ENCODE measurements at regions not wholly inside any gene's neighbourhood (a gene's known extent, or its start where the extent isn't known, plus 50 kb on each side); places are given as distances from the start of the nearest gene placed in this dataset.
"Not testable (repeated sequence)": the region's sequence is repeated elsewhere in the genome, so short reads cannot be mapped to it uniquely, and the experiment has no call there.

DNA sequence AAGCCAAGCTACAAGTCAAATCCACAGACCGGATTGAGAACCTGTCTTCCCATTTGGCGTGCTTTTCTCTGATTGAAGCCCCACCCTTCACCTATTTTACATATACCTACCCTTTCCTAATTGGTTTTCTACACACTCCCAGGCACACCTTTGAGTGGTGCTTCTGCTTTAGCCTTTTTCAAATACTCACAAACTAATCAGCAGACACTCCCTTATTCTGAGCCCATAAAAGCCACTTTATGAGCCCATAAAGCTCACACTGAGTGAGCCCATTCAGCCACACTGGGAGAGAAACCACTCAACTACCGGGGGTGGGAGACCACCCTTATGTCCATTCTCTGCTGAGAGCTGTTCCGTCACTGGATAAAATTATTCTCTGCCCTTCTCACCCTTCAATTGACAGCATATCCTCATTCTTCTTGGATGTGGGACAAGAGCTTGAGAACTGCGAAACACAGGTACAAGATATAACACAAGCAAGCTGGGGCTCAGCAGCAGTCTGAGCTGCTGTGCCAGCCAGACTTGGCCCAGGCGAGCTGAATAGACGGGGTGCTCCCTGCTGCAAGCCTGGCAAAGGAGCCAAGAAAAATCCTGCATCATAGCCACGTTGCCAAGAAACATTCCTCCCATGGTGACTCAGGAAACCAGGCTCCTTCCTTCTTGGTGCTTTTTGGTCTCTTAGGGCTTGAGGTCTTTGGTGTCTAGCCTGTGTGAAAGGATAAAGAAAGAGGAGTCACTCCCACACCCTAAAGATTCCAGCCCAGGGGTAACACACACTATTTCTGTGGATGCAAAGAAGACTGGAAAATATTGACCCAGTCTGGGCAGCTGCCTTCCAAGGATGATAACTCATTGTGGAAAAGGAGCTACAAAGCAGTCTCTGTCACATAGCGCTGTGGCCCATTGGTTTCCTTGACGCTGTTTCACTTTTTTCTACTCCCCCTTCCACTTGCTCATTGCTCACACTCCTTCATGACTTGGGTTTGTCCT, 609.7 kb downstream of the MCTP2 start:
- DNase-seq (ENCODE audit: low read depth, low spot score) = no peak

DNA sequence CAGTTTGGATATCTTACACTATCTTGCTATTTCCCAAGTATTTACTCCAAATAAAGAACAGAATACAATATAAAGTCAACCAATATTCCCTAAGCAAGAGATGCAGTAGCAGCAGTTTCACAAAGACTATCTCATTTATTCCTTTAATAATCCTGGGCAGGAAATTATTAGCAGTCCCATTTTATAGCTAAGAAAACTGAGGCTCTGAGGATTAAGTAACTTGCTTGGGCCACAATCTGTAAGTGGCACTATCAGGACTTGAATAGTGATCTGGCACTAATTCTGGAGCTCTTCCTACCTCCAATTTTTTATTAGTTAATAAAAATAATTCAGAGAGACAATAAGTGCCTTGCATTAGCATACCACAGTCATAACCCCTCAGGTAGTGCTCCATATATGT, 611.7 kb downstream of the MCTP2 start:
- no peak for DNase-seq (ENCODE audit: low read depth, low spot score)

DNA sequence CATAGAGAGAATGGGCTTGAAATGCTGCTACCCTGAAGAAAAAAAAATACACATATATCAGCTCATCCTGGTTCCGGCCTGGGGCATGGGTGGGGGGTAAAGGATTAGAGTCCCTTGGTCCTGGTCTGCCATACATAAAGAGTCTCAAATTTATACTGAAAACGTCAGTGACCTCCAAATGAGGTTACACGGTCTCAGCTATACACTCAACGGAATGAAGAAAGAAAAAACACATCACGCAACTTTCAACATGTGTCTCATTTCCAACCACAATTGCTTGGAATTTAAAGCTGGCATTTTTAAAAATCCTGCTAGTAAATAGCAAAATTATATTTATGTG, 612.8 kb downstream of the MCTP2 start:
- no peak for DNase-seq (ENCODE audit: low read depth, low spot score)

DNA sequence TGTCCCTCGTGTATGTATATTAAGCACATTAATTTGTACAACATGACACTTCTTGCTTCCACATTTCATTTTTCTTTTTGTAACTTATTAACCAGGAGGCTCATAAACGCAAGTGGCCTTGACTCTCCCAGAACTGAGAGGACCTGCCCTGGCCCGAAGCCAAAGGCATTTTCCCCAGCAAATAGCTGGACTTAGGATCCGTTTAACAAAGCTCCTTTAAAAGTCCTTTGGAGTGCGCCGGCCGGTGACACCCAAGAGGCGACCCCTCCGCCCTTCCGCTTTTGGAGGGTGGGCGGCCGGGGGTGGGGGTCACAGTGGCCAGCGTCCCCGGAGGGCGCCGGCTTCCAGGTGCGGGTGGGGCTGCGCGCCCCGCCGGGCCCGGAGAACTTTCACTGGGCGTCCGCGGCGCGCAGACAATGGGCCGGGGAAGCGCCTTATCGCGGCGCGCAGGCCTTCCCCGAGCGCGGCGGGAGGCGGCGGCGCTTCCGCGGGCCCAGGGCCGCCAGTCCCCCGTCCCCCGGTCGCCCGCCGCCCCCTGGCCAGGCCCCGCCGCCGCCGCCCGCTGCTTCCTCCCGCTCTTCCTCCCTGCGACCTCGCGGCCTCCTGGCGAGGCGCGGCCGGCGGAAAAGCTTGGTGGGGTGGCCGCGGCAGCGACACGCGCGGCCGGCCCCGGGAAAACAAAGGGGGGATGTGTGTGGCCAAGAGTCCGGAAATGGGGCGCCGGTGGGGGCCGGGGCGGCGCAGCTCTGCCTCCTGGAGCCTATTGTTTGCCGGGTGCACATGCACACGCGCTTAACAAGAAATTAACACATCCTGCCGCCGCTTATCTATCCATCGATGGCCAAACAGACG, 613.4 kb downstream of the MCTP2 start:
- DNase-seq (ENCODE audit: low read depth, low spot score) = no peak

DNA sequence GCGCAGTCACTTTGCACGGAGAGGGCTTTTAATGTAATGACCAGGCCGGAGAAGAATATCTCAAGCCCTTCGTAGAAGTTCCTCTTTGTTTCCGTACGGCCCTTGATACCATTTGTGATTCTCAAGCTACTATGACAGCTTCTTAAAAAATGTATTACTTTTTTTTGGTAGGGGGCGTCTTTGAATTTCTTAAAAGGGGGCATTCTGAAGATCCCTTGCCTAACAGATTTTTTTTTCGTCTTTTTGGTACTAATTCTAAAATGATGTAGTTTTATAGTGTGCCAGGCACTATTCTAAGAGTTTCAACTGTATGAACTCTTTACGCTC, 614.0 kb downstream of the MCTP2 start:
- DNase-seq (ENCODE audit: low read depth, low spot score) = no peak

DNA sequence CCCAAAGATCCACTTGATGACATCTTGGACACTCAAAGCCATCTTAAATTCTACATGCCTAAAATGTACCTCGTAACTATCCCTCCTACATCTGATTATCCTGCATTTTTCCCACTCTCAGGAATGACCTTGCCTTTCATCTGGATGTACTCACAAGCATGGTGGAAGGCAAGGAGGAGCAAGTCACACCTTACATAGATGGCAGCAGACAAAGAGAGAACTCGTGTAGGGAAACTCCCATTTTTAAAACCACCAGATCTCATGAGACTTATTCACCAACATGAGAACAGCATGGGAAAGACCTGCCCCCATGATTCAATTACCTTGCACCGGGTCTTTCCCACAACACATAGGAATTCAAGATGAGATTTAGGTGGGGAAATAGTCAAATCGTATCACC, 616.0 kb downstream of the MCTP2 start:
- DNase-seq (ENCODE audit: low read depth, low spot score) = no peak

DNA sequence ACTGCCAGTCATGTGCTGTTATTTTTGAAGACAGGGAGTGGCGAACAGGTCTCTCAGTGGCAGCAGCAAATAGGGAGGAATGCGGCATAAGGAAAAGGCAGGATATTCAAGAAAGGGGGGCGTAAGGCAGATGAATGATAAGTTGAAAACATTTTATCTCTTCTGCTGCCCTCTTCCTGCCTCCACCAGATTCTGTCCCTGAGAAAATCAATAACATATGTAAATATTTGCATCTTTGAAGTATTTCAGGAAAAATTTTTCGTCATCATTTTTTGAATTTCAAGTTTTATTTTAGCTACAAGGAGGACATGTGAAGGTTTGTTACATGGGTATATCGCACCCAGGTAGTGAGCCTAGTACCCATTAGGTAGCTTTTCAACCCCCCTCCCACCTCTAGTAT, 616.7 kb downstream of the MCTP2 start:
- DNase-seq (ENCODE audit: low read depth, low spot score) = no peak

DNA sequence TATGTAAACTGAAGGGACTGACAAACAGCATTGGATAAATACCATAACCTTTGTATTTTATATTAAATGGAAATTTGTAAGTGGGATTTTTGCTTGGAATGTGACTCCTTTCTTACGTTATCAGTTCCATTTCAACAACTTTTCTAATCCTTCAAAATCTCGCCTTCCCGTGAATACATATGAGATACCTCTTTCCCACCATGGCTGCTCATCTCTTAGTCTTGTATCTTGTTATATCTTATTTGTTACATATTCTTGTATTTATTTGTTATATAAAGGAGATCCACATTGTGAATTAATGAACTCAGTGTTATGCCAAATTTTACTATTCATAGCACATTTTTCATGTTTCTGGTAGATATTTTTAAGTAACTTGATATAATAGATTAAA, 623.7 kb downstream of the MCTP2 start:
- DNase-seq (ENCODE audit: low read depth, low spot score) = no peak

DNA sequence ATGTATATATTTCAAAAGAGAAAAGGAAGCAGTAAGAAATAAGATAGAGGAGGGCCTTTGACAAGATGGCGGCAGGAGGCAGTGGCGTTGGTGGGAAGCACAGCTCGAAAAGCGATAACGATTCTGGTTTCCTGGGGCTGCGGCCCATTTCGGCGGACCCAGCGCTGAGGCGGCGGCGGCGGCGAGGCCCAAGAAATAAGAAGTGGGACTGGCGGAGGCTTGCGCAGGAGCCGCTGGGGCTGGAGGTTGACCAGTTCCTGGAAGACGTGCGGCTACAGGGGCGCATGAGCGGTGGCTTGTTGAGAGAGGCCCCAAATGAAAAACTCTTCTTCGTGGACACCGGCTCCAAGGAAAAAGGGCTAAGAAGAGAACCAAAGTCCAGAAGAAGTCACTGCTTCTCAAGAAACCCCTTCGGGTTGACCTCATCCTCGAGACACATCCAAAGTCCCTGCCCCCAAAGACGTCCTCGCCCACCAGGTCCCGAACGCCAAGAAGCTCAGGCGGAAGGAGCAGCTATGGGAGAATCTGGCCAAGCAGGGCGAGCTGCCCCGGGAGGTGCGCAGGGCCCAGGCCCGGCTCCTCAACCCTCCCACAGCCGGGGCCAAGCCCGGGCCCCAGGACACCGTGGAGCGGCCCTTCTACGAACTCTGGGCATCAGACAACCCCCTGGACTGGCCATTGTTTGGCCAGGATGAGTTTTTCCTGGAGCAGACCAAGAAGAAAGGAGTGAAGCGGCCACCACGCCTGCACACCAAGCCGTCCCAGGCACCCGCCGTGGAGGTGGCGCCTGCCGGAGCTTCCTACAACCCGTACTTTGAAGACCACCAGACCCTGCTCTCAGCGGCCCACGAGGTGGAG, 624.3 kb downstream of the MCTP2 start:
- DNase-seq (ENCODE audit: low read depth, low spot score) = no peak

DNA sequence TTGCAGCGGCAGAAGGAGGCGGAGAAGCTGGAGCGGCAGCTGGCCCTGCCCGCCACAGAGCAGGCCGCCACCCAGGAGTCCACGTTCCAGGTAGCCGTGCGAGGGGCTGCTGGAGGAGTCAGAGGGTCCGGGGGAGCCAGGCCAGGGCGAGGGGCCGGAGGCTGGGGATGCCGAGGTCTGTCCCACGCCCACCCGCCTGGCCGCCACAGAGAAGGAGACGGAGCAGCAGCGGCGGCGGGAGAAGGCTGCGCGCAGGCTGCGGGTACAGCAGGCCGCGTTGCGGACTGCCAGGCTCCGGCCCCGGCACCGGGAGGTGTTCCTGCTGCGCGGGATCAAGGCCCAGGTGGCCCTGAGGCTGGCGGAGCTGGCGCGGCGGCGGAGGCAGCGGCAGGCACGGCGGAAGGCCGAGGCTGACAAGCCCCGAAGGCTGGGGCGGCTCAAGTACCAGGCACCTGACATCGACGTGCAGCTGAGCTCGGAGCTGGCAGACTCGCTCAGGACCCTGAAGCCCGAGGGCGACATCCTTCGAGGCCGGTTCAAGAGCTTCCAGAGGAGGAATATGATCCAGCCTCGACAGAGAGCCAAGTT, 625.0 kb downstream of the MCTP2 start:
- no peak for DNase-seq (ENCODE audit: low read depth, low spot score)

DNA sequence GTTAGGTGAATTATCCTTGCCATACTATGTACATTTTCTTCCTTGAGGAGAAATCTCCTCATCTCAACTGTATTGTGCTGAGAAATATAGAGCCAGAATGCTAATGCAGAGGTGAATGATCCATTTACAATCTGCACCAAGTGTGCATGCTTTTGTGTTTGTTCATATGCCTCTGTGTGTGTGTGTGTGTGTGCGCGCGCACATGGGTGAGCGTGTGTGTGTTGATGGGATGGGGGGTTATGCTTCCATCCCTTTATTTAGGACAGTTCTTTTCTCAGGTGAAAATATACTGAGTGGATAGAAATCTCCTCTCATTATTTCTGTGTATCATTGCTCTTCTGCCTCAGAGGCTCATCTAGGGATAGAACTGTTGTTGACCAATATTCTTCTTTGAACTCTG, 626.1 kb downstream of the MCTP2 start:
- DNase-seq (ENCODE audit: low read depth, low spot score) = no peak

DNA sequence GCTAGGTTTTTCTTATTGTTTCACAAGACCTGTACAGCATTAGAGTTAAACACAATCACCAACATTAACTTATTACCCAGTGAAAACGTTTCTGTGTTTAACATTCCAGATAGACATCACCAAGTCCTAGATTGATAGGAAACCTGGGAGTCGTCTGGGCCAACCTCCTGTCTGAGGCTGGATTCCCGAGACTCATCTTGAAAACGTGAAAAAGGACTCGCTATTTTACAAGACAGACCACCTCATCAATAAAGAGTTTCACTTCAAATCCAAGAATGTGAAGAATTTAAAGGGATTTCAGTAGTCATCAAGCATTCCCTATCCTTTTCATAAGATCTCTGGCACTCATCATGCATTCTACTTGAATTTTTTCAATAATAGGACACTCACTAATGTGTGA, 626.6 kb downstream of the MCTP2 start:
- DNase-seq (ENCODE audit: low read depth, low spot score) = no peak

DNA sequence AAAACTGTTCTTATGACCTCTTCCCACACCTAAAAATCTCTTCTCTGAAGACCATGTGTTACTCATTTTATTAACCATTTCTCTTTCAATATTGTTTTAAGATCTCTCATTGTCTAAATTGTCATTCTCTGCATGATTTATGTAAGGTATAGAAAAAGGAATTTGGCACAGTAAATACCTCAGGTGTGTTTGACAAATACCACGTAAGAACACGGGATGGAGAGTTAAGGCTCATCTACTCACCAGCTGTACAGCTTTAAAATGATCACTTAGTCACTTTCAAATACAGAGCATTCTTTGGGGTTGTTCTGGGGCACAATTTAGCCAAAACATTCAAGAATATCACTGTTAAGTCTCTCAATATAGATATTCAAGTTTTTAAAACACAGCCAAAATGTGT, 627.1 kb downstream of the MCTP2 start:
- no peak for DNase-seq (ENCODE audit: low read depth, low spot score)

DNA sequence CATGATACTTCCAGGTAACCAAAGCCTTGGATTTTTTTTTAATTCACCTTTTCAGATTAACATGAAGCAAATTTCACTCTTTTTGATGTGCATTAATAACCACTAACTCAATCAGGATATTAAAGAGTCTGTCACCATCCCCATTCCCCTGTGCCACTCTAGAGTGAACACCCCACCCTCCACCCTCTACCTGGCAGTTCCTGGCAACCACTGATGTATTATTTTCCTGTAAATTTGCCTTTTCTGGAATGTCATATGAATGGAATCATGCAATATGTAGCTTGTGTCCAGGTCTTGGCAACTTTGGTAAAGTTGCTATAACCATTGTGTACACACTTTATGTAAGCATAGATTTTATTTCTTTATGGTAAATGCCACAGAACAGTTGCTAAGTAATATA, 627.6 kb downstream of the MCTP2 start:
- DNase-seq (ENCODE audit: low read depth, low spot score) = no peak

DNA sequence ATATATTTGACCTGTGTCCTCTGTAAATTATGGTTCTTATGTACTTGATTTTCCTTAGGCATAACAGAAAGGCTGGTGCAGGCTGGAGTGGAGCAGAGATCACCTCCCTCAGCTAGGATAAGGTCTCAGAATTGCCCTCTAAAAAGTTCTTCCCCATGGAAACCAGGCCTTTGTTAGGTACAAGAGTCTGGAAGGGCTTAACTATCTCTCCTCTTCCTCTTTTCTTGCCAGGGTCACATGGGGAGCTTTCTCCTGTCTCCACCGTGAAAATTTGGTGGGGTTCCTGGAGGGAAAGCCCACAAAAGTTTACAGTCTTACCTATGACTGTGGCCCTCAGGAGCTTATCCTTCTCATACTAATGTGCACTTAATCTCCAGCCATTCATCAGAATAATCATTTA, 633.2 kb downstream of the MCTP2 start:
- no peak for DNase-seq (ENCODE audit: low read depth, low spot score)

DNA sequence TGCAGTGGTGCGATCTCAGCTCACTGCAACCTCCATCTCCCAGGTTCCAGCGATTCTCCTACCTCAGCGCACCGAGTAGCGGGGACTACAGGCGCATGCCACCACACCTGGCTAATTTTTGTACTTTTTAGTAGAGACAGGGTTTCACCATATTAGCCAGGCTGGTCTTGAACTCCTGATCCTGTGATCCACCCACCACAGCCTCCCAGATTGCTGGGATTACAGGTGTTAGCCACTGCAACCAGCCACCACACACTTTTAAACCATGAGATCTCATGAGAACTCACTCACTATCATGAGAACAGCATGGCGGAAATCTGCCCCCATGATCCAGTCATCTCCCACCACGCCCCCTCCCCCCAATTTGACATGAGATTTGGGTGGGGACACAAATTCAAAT, 636.9 kb downstream of the MCTP2 start:
- DNase-seq (ENCODE audit: low read depth, low spot score) = not testable (repeated sequence)

DNA sequence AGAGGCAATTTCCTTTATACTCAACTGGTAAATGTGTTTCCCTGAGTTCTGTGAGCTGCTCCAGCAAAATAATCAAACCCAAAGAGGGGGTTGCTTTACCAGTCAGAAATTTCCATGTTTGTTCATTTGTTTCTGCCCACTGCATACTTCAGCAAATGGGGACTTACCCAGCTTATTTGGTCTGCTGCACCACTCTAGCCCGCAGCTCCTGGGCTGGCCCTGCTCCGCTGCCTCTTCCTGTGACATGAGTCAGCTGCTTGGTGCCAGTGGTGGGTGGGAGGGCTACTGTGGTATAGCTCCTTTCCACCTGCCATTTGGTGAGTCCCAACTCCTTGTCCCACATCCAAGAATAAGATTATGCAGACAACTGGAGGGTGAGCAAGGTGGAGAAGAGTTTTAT, 644.2 kb downstream of the MCTP2 start:
- DNase-seq (ENCODE audit: low read depth, low spot score) = no peak

DNA sequence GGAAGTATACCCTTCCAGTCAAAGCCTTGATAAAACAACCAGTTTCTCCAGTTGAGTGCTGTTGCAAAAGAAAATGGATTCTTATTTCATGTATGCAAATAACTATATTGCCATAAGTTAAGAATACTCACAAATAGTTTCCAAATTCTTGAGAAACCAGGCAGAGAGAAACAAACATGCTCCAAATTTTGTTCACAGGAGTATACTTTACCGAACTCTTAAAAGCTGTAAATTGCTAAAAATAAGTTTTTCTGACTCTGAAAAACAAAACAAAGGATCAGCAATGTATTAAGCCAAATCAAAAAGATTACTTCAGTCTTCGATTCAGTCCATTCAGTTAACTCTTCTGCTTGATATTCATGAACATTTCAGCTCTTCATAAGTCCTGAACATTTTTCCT, 646.5 kb downstream of the MCTP2 start:
- DNase-seq (ENCODE audit: low read depth, low spot score) = no peak

DNA sequence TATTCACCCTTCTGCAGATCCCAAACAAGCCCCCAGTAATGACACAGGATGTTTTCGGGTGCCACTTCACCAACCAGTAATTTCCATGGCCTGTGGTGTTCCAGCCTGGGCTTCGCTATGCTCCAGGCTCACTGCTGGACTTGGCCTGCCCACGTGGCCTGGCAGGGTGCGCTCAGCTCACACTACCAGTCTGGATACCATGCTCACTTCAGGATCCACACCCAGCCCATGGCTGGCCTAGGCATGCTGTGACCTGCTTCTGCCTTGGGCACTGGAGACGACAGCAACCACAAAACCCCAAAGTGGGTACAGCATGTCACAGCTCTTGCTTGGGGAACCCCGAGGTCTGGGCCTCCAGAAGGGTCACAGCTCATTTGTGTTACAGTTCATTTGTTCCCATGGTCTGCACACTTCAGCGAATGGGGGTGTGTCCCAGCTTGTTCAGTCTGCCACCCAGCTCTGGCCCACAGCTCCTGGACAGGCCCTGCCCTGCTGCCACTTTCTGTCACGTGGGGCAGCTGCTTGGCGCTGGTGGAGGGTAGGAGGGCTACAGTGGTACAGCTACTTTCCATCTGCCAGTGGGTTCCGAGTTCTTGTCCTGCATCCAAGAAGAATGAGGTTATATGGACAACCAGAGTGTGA, 650.8 kb downstream of the MCTP2 start:
- DNase-seq (ENCODE audit: low read depth, low spot score) = no peak

DNA sequence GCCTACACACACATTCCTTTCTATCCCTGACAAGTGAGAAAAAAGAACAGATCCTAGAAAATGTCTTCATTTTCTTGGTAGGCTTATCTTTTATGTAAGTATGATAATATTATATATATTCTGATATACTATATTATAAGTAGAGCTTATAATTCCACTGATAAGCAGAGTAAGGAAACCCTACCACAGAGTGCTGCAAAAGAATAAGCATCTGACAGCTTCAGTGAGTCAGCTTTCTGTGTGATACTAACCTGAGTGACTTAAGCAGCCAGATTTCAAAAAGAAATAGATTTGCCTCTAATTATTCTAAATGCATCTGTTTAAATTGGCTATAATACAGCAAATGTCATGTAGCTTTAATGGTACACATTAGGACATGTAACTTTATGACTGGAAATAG, 656.0 kb downstream of the MCTP2 start:
- no peak for DNase-seq (ENCODE audit: low read depth, low spot score)

DNA sequence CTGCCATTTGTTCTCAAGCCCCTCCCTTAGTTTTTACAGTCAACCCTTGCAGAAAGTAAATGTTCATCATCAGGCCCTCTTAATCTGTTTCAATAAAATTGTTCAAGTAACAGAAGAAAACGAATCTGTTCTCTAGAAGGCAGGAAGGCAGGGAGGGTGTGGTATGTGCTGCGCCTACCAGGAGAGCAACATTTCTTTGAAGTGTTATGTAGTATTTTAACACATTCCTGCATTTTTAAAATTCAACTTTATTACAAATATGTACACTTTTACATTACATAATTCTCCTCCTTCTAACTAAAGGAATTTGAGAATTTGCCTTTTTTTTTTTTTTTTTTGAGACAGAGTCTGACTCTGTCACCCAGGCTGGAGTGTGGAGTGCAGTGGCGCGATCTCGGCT, 657.8 kb downstream of the MCTP2 start:
- DNase-seq (ENCODE audit: low read depth, low spot score) = no peak

Measured in brain pericyte (primary cell).